ENCODE measurements at regions not wholly inside any gene's neighbourhood (a gene's known extent, or its start where the extent isn't known, plus 50 kb on each side); places are given as distances from the start of the nearest gene placed in this dataset.

DNA sequence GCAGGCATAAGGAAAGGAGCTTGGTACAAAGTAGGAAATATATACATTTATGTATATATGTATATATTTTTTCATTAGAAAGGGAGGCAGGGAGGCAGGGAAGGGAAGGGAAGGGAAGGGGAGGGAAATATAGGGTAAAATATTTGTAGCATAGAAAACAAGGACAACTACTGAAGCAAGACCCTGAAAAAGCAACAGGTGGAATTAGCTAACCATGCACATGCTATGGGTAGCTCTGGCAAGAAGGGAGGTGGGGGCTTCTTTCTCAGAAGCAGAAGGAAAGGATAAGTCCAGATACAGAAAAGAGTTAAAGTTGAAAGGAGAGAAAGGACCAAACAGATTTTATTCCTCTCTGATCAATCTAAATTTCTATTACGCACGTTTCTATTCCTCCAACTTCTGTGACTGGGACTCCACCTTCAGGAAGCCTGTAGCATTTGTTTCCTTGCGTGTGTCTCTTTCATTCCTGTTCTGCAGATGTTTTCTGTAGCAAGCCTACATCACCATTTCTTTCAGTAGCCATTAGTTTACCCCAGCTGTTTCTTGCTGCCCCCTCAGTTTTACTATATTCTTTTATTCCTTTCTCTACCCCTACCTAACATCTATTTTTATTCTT lies 82.9 kb downstream of the OR13H1 start:
- TF ChIP-seq SMC3 (IDR thresholded peaks at IDR 0.05) (peak; percentile 79), RARB (CRISPR knock-in tag; IDR thresholded peaks at IDR 0.05) (no peak), RAD21 (conservative IDR thresholded peaks at IDR 0.05 in 1 of 2, IDR thresholded peaks at IDR 0.05 in 1 of 2) (peak; percentile 82 to 86)
- TF ChIP-seq, protein P1, sequence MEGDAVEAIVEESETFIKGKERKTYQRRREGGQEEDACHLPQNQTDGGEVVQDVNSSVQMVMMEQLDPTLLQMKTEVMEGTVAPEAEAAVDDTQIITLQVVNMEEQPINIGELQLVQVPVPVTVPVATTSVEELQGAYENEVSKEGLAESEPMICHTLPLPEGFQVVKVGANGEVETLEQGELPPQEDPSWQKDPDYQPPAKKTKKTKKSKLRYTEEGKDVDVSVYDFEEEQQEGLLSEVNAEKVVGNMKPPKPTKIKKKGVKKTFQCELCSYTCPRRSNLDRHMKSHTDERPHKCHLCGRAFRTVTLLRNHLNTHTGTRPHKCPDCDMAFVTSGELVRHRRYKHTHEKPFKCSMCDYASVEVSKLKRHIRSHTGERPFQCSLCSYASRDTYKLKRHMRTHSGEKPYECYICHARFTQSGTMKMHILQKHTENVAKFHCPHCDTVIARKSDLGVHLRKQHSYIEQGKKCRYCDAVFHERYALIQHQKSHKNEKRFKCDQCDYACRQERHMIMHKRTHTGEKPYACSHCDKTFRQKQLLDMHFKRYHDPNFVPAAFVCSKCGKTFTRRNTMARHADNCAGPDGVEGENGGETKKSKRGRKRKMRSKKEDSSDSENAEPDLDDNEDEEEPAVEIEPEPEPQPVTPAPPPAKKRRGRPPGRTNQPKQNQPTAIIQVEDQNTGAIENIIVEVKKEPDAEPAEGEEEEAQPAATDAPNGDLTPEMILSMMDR (IDR thresholded peaks at IDR 0.05), result peak; percentile 69
- no peak overlapping the region for H3K4me2 ChIP-seq
- H3K9me3 ChIP-seq, result no peaks in the 10 kb centered on the region; the same call in 2 of the 3 replicates
- CTCF ChIA-PET, result interaction anchor here (0.6 to 3.0 kb wide), 18 partner anchors 9 to 714 kb away, joined by 3 to 20 read pairs (median 4); no protein-coding TSS in a partner anchor
- ATAC-seq (peak; percentile 50 to 70; a peak in 3 of 6 replicates), FAIRE-seq (peak; percentile 89), DNase-seq (ENCODE audit: low read depth in 1 of 2, low spot score in 1 of 2) (peak; percentile 15 to 48)
- WGBS (ENCODE audit: missing lambda C conversion rate), result 4% methylated on average over 3 of the region's 3 CpGs
- no peak overlapping the region for H3K27ac ChIP-seq
- POLR2A ChIA-PET, result no interaction called here
- no peak overlapping the region for H3K4me3 ChIP-seq
- no peaks in the 10 kb centered on the region for H3K4me1 ChIP-seq

DNA sequence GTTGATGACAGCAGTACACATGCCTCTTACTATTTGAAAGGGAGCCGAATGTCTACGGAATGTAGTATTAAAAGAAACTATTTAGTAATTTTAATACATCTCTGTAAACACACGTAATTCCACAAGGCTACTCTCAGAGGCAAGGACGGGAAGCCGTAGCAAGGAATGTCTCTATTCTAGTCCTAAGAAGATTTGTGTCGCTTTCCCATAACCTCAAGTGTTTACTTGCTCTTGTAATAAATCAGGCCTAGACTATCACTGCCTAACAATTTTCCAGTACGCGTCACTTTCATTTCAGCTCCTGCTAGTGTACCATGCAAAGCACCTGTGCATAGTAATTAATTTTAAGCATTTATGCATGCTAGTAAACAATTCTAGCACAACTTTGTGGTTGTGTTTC lies 86.7 kb downstream of the OR13H1 start:
- CTCF ChIA-PET, result no interaction called here
- POLR2A ChIA-PET, result no interaction called here
- H3K27ac ChIP-seq, result no peak overlapping the region
- no peak overlapping the region for H3K4me2 ChIP-seq
- ATAC-seq (no peak), FAIRE-seq (no peak), DNase-seq (ENCODE audit: low read depth in 1 of 2, low spot score in 1 of 2) (no peak)
- H3K4me1 ChIP-seq, result no peaks in the 10 kb centered on the region
- H3K9me3 ChIP-seq, result no peaks in the 10 kb centered on the region; the same call in 2 of the 3 replicates
- no peak overlapping the region for H3K4me3 ChIP-seq
- WGBS (ENCODE audit: missing lambda C conversion rate), result 78% methylated on average over 8 of the region's 8 CpGs
- TF ChIP-seq HEYL (CRISPR knock-in tag; IDR thresholded peaks at IDR 0.05) (no peak), SMC3 (IDR thresholded peaks at IDR 0.05) (no peak), JUN (IDR thresholded peaks at IDR 0.05) (no peak), KDM5A (IDR thresholded peaks at IDR 0.05) (no peak), RNF2 (IDR thresholded peaks at IDR 0.05; ENCODE audit: borderline replicate concordance, low read depth) (no peak), CHD2 (IDR thresholded peaks at IDR 0.05; ENCODE audit: low read length, partially characterized antibody) (no peak), POLR2AphosphoS2 (conservative IDR thresholded peaks at IDR 0.05; ENCODE audit: low read length) (no peak), ZSCAN20 (CRISPR knock-in tag; IDR thresholded peaks at IDR 0.05) (no peak)

DNA sequence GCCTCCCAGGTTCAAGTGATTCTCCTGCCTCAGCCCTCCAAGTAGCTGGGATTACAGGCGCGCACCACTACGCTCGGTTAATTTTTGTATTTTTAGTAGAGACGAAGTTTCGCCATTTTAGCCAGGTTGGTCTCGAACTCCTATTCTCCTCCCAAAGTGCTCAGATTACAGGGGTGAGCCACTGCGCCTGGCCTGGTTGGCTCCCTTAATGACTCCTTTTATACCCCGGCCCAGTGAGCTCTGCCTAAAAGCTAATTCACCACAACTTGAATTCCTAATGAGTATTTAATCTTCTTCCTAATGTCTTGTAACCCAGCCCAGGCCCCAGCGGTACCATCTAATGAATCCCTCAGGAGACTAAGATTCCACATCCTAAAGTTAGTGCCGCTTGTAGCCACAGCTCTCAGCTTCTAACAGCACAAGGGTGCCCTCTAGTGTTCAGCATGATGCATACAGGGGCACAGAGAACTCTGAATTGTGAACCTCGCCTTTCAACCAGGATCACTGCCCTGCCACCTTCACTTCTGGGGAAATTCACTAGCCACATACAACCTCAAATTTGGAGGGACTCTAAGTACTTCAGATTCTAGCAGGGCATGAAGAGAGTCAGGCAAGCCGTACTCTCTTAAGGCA lies 89.5 kb downstream of the OR13H1 start:
- no peak overlapping the region for H3K4me2 ChIP-seq
- FAIRE-seq, result no peak
- CTCF ChIA-PET, result interaction anchor here (0.7 to 2.8 kb wide), 14 partner anchors 16 to 658 kb away, joined by 3 to 22 read pairs (median 4); no protein-coding TSS in a partner anchor
- H3K9me3 ChIP-seq, result no peaks in the 10 kb centered on the region
- TF ChIP-seq SMC3 (IDR thresholded peaks at IDR 0.05) (peak; percentile 84), CHD2 (IDR thresholded peaks at IDR 0.05; ENCODE audit: low read length, partially characterized antibody) (no peak), RAD21 (conservative IDR thresholded peaks at IDR 0.05 in 1 of 2, IDR thresholded peaks at IDR 0.05 in 1 of 2) (peak; percentile 87 to 91)
- TF ChIP-seq, protein P1 (IDR thresholded peaks at IDR 0.05), result peak; percentile 79
- 42% methylated on average over 13 of the region's 13 CpGs for WGBS (ENCODE audit: missing lambda C conversion rate)
- peak; percentile 21 to 65 for DNase-seq (ENCODE audit: low read depth in 1 of 2, low spot score in 1 of 2)
- POLR2A ChIA-PET, result no interaction called here
- ATAC-seq, result peak; percentile 96 to 99; a peak in 5 of 6 replicates
- no peaks in the 10 kb centered on the region for H3K4me1 ChIP-seq
- H3K27ac ChIP-seq, result no peak overlapping the region
- H3K4me3 ChIP-seq, result no peak overlapping the region

DNA sequence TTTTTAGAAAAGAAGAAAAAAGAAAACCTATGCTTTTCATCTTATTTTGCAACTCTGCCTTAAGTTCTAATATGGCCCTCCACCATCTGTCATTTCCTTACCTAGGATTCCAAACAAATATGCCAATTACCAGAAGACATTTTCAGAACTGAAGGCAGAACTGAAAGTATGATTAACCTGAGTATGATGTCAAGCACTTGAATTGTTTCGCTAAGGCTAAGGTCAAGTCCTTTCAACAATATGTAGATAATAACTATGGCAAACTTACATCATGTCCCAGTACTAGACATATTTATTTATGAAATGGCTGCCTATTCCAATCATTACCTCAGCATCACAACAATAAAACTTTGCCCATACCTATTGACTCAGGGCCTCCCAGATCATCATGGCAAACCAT lies 91.0 kb downstream of the OR13H1 start:
- WGBS (ENCODE audit: missing lambda C conversion rate), result 8% methylated on average over 1 of the region's 1 CpG
- no peak for TF ChIP-seq SREBF2 (IDR thresholded peaks at IDR 0.05)
- no peak for TF ChIP-seq HEYL (CRISPR knock-in tag; IDR thresholded peaks at IDR 0.05)
- TF ChIP-seq CBX2 (IDR thresholded peaks at IDR 0.05; ENCODE audit: borderline replicate concordance, low read depth), result no peak
- TF ChIP-seq, protein P1 (IDR thresholded peaks at IDR 0.05), result no peak
- TF ChIP-seq NR3C1 (IDR thresholded peaks at IDR 0.05), result no peak
- TF ChIP-seq EP300 (IDR thresholded peaks at IDR 0.05), result no peak
- TF ChIP-seq JUN (IDR thresholded peaks at IDR 0.05), result no peak
- TF ChIP-seq, protein P2, sequence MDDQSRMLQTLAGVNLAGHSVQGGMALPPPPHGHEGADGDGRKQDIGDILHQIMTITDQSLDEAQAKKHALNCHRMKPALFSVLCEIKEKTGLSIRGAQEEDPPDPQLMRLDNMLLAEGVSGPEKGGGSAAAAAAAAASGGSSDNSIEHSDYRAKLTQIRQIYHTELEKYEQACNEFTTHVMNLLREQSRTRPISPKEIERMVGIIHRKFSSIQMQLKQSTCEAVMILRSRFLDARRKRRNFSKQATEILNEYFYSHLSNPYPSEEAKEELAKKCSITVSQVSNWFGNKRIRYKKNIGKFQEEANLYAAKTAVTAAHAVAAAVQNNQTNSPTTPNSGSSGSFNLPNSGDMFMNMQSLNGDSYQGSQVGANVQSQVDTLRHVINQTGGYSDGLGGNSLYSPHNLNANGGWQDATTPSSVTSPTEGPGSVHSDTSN (IDR thresholded peaks at IDR 0.05), result no peak
- no peak for TF ChIP-seq CBX8 (IDR thresholded peaks at IDR 0.05)
- no peak for TF ChIP-seq MYC (IDR thresholded peaks at IDR 0.05; ENCODE audit: borderline replicate concordance, low read length)
- no peak for TF ChIP-seq HDAC2 (IDR thresholded peaks at IDR 0.05)
- no peak for TF ChIP-seq POLR2AphosphoS2 (conservative IDR thresholded peaks at IDR 0.05; ENCODE audit: low read length)
- no peak for TF ChIP-seq CHD2 (IDR thresholded peaks at IDR 0.05; ENCODE audit: low read length, partially characterized antibody)
- no peak for TF ChIP-seq ZC3H11A (IDR thresholded peaks at IDR 0.05)

More for the DNA sequence above, 91.0 kb downstream of the OR13H1 start:
- H3K4me3 ChIP-seq, result no peak overlapping the region
- CTCF ChIA-PET, result interaction anchor here (1.0 kb wide), 1 partner anchor 337 kb away, joined by 4 read pairs; no protein-coding TSS in a partner anchor
- DNase-seq (ENCODE audit: low read depth in 1 of 2, low spot score in 1 of 2) (no peak), FAIRE-seq (no peak), ATAC-seq (no peak)
- no peaks in the 10 kb centered on the region for H3K4me1 ChIP-seq
- H3K9me3 ChIP-seq, result no peaks in the 10 kb centered on the region
- POLR2A ChIA-PET, result no interaction called here
- H3K27ac ChIP-seq, result no peak overlapping the region
- H3K4me2 ChIP-seq, result no peak overlapping the region

All from A549 (cell line).